ENCODE measurements at regions not wholly inside any gene's neighbourhood (a gene's known extent, or its start where the extent isn't known, plus 50 kb on each side); places are given as distances from the start of the nearest gene placed in this dataset.
"Not testable (repeated sequence)": the region's sequence is repeated elsewhere in the genome, so short reads cannot be mapped to it uniquely, and the experiment has no call there.

DNA sequence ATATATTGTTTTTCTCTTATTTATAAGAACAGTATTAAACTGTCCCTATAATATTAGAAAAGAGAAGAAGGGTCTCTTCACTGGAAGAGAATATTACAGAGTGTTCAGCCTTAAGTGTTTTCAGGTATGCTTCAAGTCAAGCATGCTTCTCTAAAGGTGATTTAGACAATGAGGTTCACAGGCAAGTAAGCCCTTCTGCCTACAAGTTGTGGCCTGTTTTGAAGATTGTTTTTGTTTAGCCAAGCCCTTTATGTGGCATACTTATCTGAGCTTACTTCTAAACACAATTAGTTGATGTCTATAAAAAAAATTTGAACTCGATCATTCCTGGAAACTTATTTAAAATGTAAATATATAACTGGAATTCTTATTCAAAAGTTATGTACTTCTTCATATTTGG lies 343.8 kb upstream of the CDH18 start:
- ATAC-seq: no peak
- intact Hi-C loops (cut with DNase I): no loop called here

GRCh38 chr5:20323323-20323722 lies 335.3 kb upstream of the CDH18 start:
- DNase-seq (no peak), ATAC-seq (no peak)
- intact Hi-C loops (cut with DNase I): no loop called here
- TF ChIP-seq, protein P1, sequence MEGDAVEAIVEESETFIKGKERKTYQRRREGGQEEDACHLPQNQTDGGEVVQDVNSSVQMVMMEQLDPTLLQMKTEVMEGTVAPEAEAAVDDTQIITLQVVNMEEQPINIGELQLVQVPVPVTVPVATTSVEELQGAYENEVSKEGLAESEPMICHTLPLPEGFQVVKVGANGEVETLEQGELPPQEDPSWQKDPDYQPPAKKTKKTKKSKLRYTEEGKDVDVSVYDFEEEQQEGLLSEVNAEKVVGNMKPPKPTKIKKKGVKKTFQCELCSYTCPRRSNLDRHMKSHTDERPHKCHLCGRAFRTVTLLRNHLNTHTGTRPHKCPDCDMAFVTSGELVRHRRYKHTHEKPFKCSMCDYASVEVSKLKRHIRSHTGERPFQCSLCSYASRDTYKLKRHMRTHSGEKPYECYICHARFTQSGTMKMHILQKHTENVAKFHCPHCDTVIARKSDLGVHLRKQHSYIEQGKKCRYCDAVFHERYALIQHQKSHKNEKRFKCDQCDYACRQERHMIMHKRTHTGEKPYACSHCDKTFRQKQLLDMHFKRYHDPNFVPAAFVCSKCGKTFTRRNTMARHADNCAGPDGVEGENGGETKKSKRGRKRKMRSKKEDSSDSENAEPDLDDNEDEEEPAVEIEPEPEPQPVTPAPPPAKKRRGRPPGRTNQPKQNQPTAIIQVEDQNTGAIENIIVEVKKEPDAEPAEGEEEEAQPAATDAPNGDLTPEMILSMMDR (IDR thresholded peaks at IDR 0.05): no peak
- Histone ChIP-seq H3K4me3 (no peak overlapping the region), H3K27me3 (no peaks in the 10 kb centered on the region), H3K4me1 (no peaks in the 10 kb centered on the region), H3K27ac (no peak overlapping the region), H3K36me3 (no peaks in the 10 kb centered on the region), H3K9me3 (peaks cover 0 to 5% (median 0%) of the 10 kb centered on the region in 12 donors)

More for the DNA sequence above, 343.8 kb upstream of the CDH18 start:
- H3K4me1 ChIP-seq: no peaks in the 10 kb centered on the region
- peaks cover 0 to 8% (median 0%) of the 10 kb centered on the region in 12 donors for H3K9me3 ChIP-seq
- H3K4me3 ChIP-seq: no peak overlapping the region
- no peak for TF ChIP-seq POLR2A (IDR thresholded peaks at IDR 0.05)
- TF ChIP-seq, protein P1 (IDR thresholded peaks at IDR 0.05): no peak
- no peak overlapping the region for H3K27ac ChIP-seq
- no peaks in the 10 kb centered on the region for H3K36me3 ChIP-seq
- 63 to 81% (median 70%) methylated on average over 1 of the region's 1 CpG for WGBS, 4 donors
- H3K27me3 ChIP-seq: no peaks in the 10 kb centered on the region
- no peak for DNase-seq

- peaks cover 0 to 7% (median 0%) of the 10 kb centered on the region in 12 donors for H3K9me3 ChIP-seq
- intact Hi-C loops (cut with DNase I): no loop called here
- ATAC-seq (no peak), DNase-seq (no peak)
- H3K27me3 ChIP-seq: no peaks in the 10 kb centered on the region
- TF ChIP-seq, protein P1 (IDR thresholded peaks at IDR 0.05): no peak
- TF ChIP-seq POLR2A (IDR thresholded peaks at IDR 0.05): no peak
- no peaks in the 10 kb centered on the region for H3K36me3 ChIP-seq
- no peak overlapping the region for H3K4me3 ChIP-seq
- H3K4me1 ChIP-seq: no peaks in the 10 kb centered on the region
- H3K27ac ChIP-seq: no peak overlapping the region
Observed at GRCh38 chr5:20307391-20307790, 319.4 kb upstream of the CDH18 start.

- TF ChIP-seq, protein P1 (IDR thresholded peaks at IDR 0.05): no peak
- no peak for TF ChIP-seq POLR2A (IDR thresholded peaks at IDR 0.05)
- no peak for ATAC-seq
- H3K36me3 ChIP-seq: no peaks in the 10 kb centered on the region
- intact Hi-C loops (cut with DNase I): no loop called here
- H3K4me1 ChIP-seq: no peaks in the 10 kb centered on the region
- H3K27me3 ChIP-seq: no peaks in the 10 kb centered on the region
- DNase-seq: no peak
- WGBS, 4 donors: 79 to 92% (median 91%) methylated on average over 41 to 44 of the region's 44 CpGs
- peaks cover 0 to 4% (median 0%) of the 10 kb centered on the region in 12 donors for H3K9me3 ChIP-seq
- H3K27ac ChIP-seq: no peak overlapping the region
- H3K4me3 ChIP-seq: no peak overlapping the region
Observed at GRCh38 chr5:20305463-20305862, 317.5 kb upstream of the CDH18 start.

DNA sequence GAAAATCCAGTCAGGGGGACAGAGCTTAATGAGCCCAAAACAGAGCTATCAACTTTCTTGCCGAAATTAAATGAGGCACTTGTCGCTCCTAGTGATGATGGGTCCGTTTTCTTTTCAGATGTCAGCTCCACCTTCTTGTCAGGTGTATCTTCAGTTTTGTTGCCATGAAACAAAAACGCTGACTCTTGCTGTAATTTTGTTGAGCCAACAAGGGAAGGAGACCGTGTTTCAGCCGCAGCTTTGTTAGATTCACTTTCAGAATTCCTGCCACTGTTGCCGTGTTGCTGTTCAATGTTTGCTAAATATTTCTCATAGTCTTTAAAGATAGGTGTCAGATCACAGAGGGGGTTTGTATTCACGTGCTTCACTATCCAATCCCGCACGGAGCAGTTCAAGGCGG lies 316.6 kb upstream of the CDH18 start:
- intact Hi-C loops (cut with DNase I); ATAC-seq; H3K27ac ChIP-seq; H3K4me3 ChIP-seq; H3K9me3 ChIP-seq; H3K4me1 ChIP-seq; H3K36me3 ChIP-seq; DNase-seq; H3K27me3 ChIP-seq: not testable (repeated sequence)
- 84 to 94% (median 88%) methylated on average over 11 of the region's 11 CpGs for WGBS, 4 donors
